ENCODE measurements at regions not wholly inside any gene's neighbourhood (a gene's known extent, or its start where the extent isn't known, plus 50 kb on each side); places are given as distances from the start of the nearest gene placed in this dataset.

DNA sequence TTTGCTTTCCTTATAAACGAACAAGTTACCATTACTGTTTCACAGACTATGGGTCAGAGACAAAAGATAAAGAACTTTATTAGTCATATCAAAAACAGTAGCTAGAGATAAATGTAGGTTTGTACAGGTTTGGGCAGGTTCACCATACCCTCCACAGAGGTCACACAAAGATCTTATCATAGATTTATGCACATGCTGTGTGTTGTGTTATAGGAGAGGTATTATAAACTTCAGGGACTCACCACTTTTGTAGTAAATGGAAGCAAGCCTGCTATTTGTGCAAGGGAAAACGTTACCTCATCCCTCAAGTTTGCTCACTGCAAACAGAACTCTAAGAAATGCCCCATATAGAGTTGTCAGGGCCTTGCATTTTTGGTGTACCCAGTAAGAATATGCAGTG lies 584.5 kb upstream of the LRRTM1 start:
- H3K36me3 ChIP-seq (ENCODE audit: control insufficient read depth in 4 of 4, insufficient read depth in 4 of 4, low read length in 4 of 4), result no peaks in the 10 kb centered on the region
- H3K27ac ChIP-seq (ENCODE audit: low read depth in 1 of 2, low read length in 1 of 2), result no peak overlapping the region
- H3K4me1 ChIP-seq (ENCODE audit: control insufficient read depth in 5 of 5, insufficient read depth in 5 of 5, low read length in 5 of 5), result no peaks in the 10 kb centered on the region
- ATAC-seq (ENCODE audit: insufficient read depth, low FRiP score) (no peak), DNase-seq (no peak)
- WGBS, 2 donors, result 37 to 48% methylated on average over 2 of the region's 2 CpGs
- no peaks in the 10 kb centered on the region for H3K27me3 ChIP-seq (ENCODE audit: control insufficient read depth in 3 of 3, insufficient read depth in 3 of 3, low read length in 2 of 3)
- H3K9ac ChIP-seq (ENCODE audit: insufficient read depth in 1 of 2, low read length in 2 of 2), result no peak overlapping the region
- no peak overlapping the region for H3K4me3 ChIP-seq
- no peak for TF ChIP-seq CTCF (IDR thresholded peaks at IDR 0.05; ENCODE audit: control extremely low read depth, extremely low read depth)
- H3K9me3 ChIP-seq (ENCODE audit: control insufficient read depth in 4 of 4, insufficient read depth in 3 of 4, low read length in 3 of 4), result no peaks in the 10 kb centered on the region

GRCh38 chr2:80887841-80888378 lies 583.4 kb upstream of the LRRTM1 start:
- Histone ChIP-seq H3K27ac (ENCODE audit: low read depth in 1 of 2, low read length in 1 of 2) (no peak overlapping the region), H3K9me3 (ENCODE audit: control insufficient read depth in 4 of 4, insufficient read depth in 3 of 4, low read length in 3 of 4) (no peaks in the 10 kb centered on the region), H3K4me1 (ENCODE audit: control insufficient read depth in 5 of 5, insufficient read depth in 5 of 5, low read length in 5 of 5) (no peaks in the 10 kb centered on the region), H3K27me3 (ENCODE audit: control insufficient read depth in 3 of 3, insufficient read depth in 3 of 3, low read length in 2 of 3) (no peaks in the 10 kb centered on the region), H3K4me3 (no peak overlapping the region), H3K36me3 (ENCODE audit: control insufficient read depth in 4 of 4, insufficient read depth in 4 of 4, low read length in 4 of 4) (no peaks in the 10 kb centered on the region), H3K9ac (ENCODE audit: insufficient read depth in 1 of 2, low read length in 2 of 2) (no peak overlapping the region)
- WGBS, 2 donors, result 36 to 39% methylated on average over 2 of the region's 2 CpGs
- peak in 2 of 3 donors; percentile 15 to 42 for DNase-seq
- no peak for TF ChIP-seq CTCF (IDR thresholded peaks at IDR 0.05; ENCODE audit: control extremely low read depth, extremely low read depth)
- ATAC-seq (ENCODE audit: insufficient read depth, low FRiP score), result no peak

DNA sequence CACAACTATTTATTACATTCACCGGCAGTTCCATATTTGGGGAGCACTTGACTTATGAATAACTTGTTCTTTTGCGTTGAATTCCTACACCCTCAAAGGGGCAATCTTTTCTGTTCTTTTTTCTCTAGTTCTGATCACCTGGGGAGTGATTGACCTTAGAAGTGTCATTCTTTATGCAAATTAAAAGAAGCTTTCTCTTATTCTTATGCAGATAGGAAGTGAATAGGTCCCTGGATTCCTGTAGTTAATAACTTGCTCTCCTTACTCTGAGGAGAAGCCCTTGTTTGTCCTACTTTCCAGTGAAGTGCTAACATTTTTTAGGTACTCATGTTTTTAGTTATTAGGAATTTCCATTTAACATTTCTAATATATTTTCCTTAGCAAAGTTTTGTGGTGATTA lies 569.8 kb upstream of the LRRTM1 start:
- no peak for TF ChIP-seq CTCF (IDR thresholded peaks at IDR 0.05; ENCODE audit: control extremely low read depth, extremely low read depth)
- Histone ChIP-seq H3K4me3 (no peak overlapping the region), H3K27ac (ENCODE audit: low read depth in 1 of 2, low read length in 1 of 2) (no peak overlapping the region), H3K4me1 (ENCODE audit: control insufficient read depth in 5 of 5, insufficient read depth in 5 of 5, low read length in 5 of 5) (no peaks in the 10 kb centered on the region), H3K9ac (ENCODE audit: insufficient read depth in 1 of 2, low read length in 2 of 2) (no peak overlapping the region), H3K27me3 (ENCODE audit: control insufficient read depth in 3 of 3, insufficient read depth in 3 of 3, low read length in 2 of 3) (no peaks in the 10 kb centered on the region), H3K36me3 (ENCODE audit: control insufficient read depth in 4 of 4, insufficient read depth in 4 of 4, low read length in 4 of 4) (no peaks in the 10 kb centered on the region), H3K9me3 (ENCODE audit: control insufficient read depth in 4 of 4, insufficient read depth in 3 of 4, low read length in 3 of 4) (peaks cover 0 to 3% (median 0%) of the 10 kb centered on the region in 4 donors)
- ATAC-seq (ENCODE audit: insufficient read depth, low FRiP score), result no peak
- no peak for DNase-seq
- whole genome bisulfite sequencing, 2 donors, result 52 to 67% methylated on average over 2 of the region's 2 CpGs

DNA sequence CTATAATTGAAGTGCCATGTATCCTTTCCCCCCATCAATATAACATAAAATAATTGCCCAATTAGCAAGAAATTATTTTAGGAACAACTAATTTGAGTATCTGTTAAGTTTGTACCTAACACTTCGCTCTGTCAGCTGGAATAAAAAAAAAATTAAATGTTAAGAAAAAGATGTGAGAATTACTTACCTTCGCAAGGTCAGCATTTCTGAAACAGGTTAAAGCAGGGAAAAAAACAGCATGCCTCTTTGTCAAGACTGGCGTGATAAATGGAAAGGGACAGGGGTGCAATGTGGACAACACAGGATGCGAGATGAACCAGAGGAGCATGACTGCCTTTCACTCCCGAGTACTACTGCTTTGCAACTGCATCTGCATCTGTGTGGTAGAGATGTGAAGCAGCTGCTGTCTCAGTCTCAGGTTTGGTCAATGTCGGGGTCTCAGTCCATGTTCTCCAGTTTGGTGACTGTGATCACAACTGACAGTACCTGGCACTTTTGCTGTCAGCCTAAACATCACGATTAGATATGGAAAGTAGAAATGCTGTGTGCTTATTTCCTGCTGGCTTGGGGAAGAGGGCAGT lies 565.4 kb upstream of the LRRTM1 start:
- Histone ChIP-seq H3K27ac (ENCODE audit: low read depth in 1 of 2, low read length in 1 of 2) (no peak overlapping the region), H3K9me3 (ENCODE audit: control insufficient read depth in 4 of 4, insufficient read depth in 3 of 4, low read length in 3 of 4) (peaks cover 0 to 3% (median 1%) of the 10 kb centered on the region in 4 donors), H3K27me3 (ENCODE audit: control insufficient read depth in 3 of 3, insufficient read depth in 3 of 3, low read length in 2 of 3) (no peaks in the 10 kb centered on the region), H3K36me3 (ENCODE audit: control insufficient read depth in 4 of 4, insufficient read depth in 4 of 4, low read length in 4 of 4) (no peaks in the 10 kb centered on the region), H3K4me1 (ENCODE audit: control insufficient read depth in 5 of 5, insufficient read depth in 5 of 5, low read length in 5 of 5) (no peaks in the 10 kb centered on the region), H3K4me3 (no peak overlapping the region), H3K9ac (ENCODE audit: insufficient read depth in 1 of 2, low read length in 2 of 2) (no peak overlapping the region)
- 76 to 81% methylated on average over 7 of the region's 7 CpGs for WGBS, 2 donors
- ATAC-seq (ENCODE audit: insufficient read depth, low FRiP score), result no peak
- no peak for TF ChIP-seq CTCF (IDR thresholded peaks at IDR 0.05; ENCODE audit: control extremely low read depth, extremely low read depth)
- DNase-seq, result no peak
